ENCODE measurements at regions not wholly inside any gene's neighbourhood (a gene's known extent, or its start where the extent isn't known, plus 50 kb on each side); places are given as distances from the start of the nearest gene placed in this dataset.

DNA sequence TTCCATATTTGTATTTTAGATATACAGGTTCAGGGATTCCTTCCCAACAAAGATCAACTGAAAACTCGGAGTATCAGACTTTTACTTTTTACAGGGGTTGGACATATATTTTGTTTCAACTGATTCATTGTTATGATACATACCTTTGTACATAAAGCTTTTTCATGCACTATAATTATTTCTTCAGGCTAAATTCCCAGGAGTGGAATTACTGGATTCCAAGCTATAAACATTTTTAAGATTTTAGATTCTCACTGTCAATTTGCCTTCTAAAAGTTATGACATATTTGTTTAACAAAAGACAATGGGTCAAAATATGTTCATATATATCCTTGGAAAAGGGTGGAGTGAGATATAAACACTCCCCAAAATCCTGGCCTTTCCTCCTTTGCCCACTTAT lies 449.0 kb downstream of the PDCD6IP start:
- TF ChIP-seq, protein P1, sequence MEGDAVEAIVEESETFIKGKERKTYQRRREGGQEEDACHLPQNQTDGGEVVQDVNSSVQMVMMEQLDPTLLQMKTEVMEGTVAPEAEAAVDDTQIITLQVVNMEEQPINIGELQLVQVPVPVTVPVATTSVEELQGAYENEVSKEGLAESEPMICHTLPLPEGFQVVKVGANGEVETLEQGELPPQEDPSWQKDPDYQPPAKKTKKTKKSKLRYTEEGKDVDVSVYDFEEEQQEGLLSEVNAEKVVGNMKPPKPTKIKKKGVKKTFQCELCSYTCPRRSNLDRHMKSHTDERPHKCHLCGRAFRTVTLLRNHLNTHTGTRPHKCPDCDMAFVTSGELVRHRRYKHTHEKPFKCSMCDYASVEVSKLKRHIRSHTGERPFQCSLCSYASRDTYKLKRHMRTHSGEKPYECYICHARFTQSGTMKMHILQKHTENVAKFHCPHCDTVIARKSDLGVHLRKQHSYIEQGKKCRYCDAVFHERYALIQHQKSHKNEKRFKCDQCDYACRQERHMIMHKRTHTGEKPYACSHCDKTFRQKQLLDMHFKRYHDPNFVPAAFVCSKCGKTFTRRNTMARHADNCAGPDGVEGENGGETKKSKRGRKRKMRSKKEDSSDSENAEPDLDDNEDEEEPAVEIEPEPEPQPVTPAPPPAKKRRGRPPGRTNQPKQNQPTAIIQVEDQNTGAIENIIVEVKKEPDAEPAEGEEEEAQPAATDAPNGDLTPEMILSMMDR (conservative IDR thresholded peaks at IDR 0.05; ENCODE audit: low read depth in 2 of 2) = no peak
- TF ChIP-seq EZH2phosphoT487 (IDR thresholded peaks at IDR 0.05; ENCODE audit: unreplicated experiment) = no peak
- no peak for TF ChIP-seq POLR2AphosphoS5 (IDR thresholded peaks at IDR 0.05; ENCODE audit: low read depth)
- TF ChIP-seq NANOG (IDR thresholded peaks at IDR 0.05; ENCODE audit: borderline replicate concordance) = no peak
- TF ChIP-seq, protein P2, sequence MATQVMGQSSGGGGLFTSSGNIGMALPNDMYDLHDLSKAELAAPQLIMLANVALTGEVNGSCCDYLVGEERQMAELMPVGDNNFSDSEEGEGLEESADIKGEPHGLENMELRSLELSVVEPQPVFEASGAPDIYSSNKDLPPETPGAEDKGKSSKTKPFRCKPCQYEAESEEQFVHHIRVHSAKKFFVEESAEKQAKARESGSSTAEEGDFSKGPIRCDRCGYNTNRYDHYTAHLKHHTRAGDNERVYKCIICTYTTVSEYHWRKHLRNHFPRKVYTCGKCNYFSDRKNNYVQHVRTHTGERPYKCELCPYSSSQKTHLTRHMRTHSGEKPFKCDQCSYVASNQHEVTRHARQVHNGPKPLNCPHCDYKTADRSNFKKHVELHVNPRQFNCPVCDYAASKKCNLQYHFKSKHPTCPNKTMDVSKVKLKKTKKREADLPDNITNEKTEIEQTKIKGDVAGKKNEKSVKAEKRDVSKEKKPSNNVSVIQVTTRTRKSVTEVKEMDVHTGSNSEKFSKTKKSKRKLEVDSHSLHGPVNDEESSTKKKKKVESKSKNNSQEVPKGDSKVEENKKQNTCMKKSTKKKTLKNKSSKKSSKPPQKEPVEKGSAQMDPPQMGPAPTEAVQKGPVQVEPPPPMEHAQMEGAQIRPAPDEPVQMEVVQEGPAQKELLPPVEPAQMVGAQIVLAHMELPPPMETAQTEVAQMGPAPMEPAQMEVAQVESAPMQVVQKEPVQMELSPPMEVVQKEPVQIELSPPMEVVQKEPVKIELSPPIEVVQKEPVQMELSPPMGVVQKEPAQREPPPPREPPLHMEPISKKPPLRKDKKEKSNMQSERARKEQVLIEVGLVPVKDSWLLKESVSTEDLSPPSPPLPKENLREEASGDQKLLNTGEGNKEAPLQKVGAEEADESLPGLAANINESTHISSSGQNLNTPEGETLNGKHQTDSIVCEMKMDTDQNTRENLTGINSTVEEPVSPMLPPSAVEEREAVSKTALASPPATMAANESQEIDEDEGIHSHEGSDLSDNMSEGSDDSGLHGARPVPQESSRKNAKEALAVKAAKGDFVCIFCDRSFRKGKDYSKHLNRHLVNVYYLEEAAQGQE (IDR thresholded peaks at IDR 0.05; ENCODE audit: unreplicated experiment) = no peak
- TF ChIP-seq, protein P3, sequence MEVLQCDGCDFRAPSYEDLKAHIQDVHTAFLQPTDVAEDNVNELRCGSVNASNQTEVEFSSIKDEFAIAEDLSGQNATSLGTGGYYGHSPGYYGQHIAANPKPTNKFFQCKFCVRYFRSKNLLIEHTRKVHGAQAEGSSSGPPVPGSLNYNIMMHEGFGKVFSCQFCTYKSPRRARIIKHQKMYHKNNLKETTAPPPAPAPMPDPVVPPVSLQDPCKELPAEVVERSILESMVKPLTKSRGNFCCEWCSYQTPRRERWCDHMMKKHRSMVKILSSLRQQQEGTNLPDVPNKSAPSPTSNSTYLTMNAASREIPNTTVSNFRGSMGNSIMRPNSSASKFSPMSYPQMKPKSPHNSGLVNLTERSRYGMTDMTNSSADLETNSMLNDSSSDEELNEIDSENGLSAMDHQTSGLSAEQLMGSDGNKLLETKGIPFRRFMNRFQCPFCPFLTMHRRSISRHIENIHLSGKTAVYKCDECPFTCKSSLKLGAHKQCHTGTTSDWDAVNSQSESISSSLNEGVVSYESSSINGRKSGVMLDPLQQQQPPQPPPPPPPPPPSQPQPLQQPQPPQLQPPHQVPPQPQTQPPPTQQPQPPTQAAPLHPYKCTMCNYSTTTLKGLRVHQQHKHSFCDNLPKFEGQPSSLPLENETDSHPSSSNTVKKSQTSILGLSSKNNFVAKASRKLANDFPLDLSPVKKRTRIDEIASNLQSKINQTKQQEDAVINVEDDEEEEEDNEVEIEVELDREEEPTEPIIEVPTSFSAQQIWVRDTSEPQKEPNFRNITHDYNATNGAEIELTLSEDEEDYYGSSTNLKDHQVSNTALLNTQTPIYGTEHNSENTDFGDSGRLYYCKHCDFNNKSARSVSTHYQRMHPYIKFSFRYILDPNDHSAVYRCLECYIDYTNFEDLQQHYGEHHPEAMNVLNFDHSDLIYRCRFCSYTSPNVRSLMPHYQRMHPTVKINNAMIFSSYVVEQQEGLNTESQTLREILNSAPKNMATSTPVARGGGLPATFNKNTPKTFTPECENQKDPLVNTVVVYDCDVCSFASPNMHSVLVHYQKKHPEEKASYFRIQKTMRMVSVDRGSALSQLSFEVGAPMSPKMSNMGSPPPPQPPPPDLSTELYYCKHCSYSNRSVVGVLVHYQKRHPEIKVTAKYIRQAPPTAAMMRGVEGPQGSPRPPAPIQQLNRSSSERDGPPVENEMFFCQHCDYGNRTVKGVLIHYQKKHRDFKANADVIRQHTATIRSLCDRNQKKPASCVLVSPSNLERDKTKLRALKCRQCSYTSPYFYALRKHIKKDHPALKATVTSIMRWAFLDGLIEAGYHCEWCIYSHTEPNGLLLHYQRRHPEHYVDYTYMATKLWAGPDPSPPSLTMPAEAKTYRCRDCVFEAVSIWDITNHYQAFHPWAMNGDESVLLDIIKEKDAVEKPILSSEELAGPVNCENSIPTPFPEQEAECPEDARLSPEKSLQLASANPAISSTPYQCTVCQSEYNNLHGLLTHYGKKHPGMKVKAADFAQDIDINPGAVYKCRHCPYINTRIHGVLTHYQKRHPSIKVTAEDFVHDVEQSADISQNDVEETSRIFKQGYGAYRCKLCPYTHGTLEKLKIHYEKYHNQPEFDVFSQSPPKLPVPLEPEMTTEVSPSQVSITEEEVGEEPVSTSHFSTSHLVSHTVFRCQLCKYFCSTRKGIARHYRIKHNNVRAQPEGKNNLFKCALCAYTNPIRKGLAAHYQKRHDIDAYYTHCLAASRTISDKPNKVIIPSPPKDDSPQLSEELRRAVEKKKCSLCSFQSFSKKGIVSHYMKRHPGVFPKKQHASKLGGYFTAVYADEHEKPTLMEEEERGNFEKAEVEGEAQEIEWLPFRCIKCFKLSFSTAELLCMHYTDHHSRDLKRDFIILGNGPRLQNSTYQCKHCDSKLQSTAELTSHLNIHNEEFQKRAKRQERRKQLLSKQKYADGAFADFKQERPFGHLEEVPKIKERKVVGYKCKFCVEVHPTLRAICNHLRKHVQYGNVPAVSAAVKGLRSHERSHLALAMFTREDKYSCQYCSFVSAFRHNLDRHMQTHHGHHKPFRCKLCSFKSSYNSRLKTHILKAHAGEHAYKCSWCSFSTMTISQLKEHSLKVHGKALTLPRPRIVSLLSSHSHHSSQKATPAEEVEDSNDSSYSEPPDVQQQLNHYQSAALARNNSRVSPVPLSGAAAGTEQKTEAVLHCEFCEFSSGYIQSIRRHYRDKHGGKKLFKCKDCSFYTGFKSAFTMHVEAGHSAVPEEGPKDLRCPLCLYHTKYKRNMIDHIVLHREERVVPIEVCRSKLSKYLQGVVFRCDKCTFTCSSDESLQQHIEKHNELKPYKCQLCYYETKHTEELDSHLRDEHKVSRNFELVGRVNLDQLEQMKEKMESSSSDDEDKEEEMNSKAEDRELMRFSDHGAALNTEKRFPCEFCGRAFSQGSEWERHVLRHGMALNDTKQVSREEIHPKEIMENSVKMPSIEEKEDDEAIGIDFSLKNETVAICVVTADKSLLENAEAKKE (CRISPR knock-in tag; IDR thresholded peaks at IDR 0.05) = no peak
- no peak for TF ChIP-seq EZH2 (IDR thresholded peaks at IDR 0.05; ENCODE audit: low read depth, unreplicated experiment)
- no peak for TF ChIP-seq ZNF331 (CRISPR knock-in tag; IDR thresholded peaks at IDR 0.05; ENCODE audit: low read depth)
- TF ChIP-seq JUNB (IDR thresholded peaks at IDR 0.05; ENCODE audit: unreplicated experiment) = no peak
- no peak for TF ChIP-seq ZNF114 (CRISPR knock-in tag; IDR thresholded peaks at IDR 0.05)
- no peak for TF ChIP-seq CREB1 (CRISPR knock-in tag; IDR thresholded peaks at IDR 0.05; ENCODE audit: low read depth)
- TF ChIP-seq STAT1 (IDR thresholded peaks at IDR 0.05; ENCODE audit: unreplicated experiment) = no peak

All from GM23338 (cell line).